Stimulated activated naive B cell treated with anti-CD40 and anti-IgM and Interleukin-4, amounts not matched to agents 10 μg/mL and 1 μg/mL and 100 μg/mL, for 72 hours (primary cell): ENCODE measurements at regions not wholly inside any gene's neighbourhood (a gene's known extent, or its start where the extent isn't known, plus 50 kb on each side); places are given as distances from the start of the nearest gene placed in this dataset.

Experiments used
- ATAC-seq, 2 donors: fragments of 150-1000 bp; cut with Tn5 transposase; replicated peaks; 2 replicates each; pipeline ENCODE4 v1.10.0; 2021; ENCODE audit warnings: moderate library complexity in 1 of 2
- DNase-seq: peaks from one replicate; pipeline ENCODE4 v3.0.0; 2021
- H3K27ac Mint-ChIP-seq: one replicate; pipeline ENCODE4 v1.8.0; 2022; ENCODE audit warnings: mild to moderate bottlenecking, mixed read lengths
- H3K27me3 Mint-ChIP-seq, 2 donors: one replicate each; pipeline ENCODE4 v1.8.0; 2022; ENCODE audit warnings: mixed read lengths in 2 of 2
- H3K36me3 Mint-ChIP-seq, 2 donors: one replicate each; pipeline ENCODE4 v1.8.0; 2022; ENCODE audit warnings: mixed read lengths in 2 of 2, mild to moderate bottlenecking in 1 of 2
- H3K4me1 Mint-ChIP-seq, 2 donors: one replicate each; pipeline ENCODE4 v1.8.0; 2022; ENCODE audit warnings: mixed read lengths in 2 of 2, mild to moderate bottlenecking in 1 of 2
- H3K4me3 Mint-ChIP-seq, 2 donors: one replicate each; pipeline ENCODE4 v1.8.0; 2022; ENCODE audit warnings: mild to moderate bottlenecking in 2 of 2, mixed read lengths in 2 of 2, moderate library complexity in 1 of 2
- H3K9me3 Mint-ChIP-seq, 2 donors: one replicate each; pipeline ENCODE4 v1.8.0; 2022; ENCODE audit warnings: mixed read lengths in 2 of 2, mild to moderate bottlenecking in 1 of 2

- H3K27ac Mint-ChIP-seq: no peak overlapping the region
- DNase-seq (no peak), ATAC-seq (no peak)
- H3K27me3 Mint-ChIP-seq: peaks cover 23% of the 10 kb centered on the region in 2 donors
- H3K4me1 Mint-ChIP-seq: peaks cover 2 to 5% of the 10 kb centered on the region in 2 donors
- peaks cover 0 to 1% of the 10 kb centered on the region in 2 donors for H3K9me3 Mint-ChIP-seq
- H3K36me3 Mint-ChIP-seq: no peaks in the 10 kb centered on the region
- H3K4me3 Mint-ChIP-seq: no peak overlapping the region
Observed at GRCh38 chr10:113452146-113452845, 100.6 kb upstream of the HABP2 start.

DNA sequence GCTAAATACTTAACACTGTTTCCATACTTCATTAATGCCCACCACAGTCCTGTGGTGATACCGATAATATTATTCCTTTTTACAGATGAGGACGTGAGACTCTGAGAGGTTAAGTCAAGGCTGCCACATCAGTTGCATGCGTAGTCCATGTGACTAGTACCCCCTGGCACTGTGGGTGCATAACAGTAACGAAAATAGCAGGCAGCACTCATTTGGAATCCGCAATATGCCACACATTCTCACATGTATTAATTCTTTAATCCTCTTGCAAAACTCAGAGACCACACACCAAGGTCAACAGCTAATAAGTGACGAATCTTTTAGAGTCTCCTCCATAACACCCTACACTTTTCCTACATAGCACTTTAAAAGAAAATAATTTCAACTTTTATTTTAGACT, 99.5 kb upstream of the HABP2 start:
- no peak for DNase-seq

DNA sequence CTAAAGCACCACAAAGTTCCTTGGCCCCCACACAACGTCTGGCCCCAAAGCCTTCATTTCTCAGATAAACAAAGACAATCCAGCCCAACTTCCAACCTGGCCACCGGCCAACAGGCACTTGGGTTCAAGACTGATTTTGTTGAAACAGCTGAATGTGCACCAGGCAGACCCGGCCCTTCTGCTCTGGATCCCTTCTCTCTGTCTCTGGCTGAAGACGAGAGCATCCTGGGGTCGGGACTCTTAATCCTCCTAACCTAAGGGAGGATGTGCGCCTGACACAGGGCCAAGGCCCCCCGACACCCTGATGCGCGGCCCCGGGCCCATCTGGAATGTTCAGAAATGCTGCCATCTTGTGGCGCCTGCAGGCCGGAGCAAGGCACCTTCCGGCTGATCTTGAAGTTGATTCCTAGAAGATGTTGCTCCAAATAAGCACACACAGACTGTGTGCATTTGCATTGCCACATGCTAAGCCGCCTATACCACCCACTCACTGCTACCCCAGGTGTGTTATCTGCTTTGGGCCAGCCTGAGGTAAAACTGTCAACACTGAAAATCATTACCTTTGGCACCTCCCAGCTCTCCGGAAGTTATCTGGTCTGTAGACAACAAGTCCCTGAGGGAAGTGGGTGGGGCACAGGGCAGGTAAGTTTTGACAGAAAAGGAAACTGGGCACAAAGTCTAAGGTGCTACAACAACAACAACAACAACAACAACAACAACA, 98.4 kb upstream of the HABP2 start:
- H3K27me3 Mint-ChIP-seq: peaks cover 14 to 24% of the 10 kb centered on the region in 2 donors

More for the DNA sequence above, 99.5 kb upstream of the HABP2 start:
- Mint-ChIP-seq H3K4me1 (peaks cover 2 to 5% of the 10 kb centered on the region in 2 donors), H3K27me3 (peaks cover 20 to 22% of the 10 kb centered on the region in 2 donors), H3K4me3 (no peak overlapping the region), H3K27ac (no peak overlapping the region), H3K9me3 (peaks cover 0 to 3% of the 10 kb centered on the region in 2 donors), H3K36me3 (no peaks in the 10 kb centered on the region)
- no peak for ATAC-seq

GRCh38 chr10:113455947-113456346, 96.9 kb upstream of the HABP2 start:
- Mint-ChIP-seq H3K27me3 (peaks cover 10 to 24% of the 10 kb centered on the region in 2 donors), H3K4me1 (peaks cover 2 to 5% of the 10 kb centered on the region in 2 donors), H3K27ac (no peak overlapping the region), H3K4me3 (no peak overlapping the region), H3K9me3 (peaks cover 0 to 3% of the 10 kb centered on the region in 2 donors), H3K36me3 (no peaks in the 10 kb centered on the region)
- DNase-seq: no peak
- no peak for ATAC-seq

More for the DNA sequence above, 98.4 kb upstream of the HABP2 start:
- Mint-ChIP-seq H3K4me3 (no peak overlapping the region), H3K9me3 (peaks cover 0 to 3% of the 10 kb centered on the region in 2 donors), H3K27ac (no peak overlapping the region), H3K36me3 (no peaks in the 10 kb centered on the region), H3K4me1 (peaks cover 2 to 5% of the 10 kb centered on the region in 2 donors)
- ATAC-seq (peak; percentile 41 to 54), DNase-seq (peak; percentile 1)

DNA sequence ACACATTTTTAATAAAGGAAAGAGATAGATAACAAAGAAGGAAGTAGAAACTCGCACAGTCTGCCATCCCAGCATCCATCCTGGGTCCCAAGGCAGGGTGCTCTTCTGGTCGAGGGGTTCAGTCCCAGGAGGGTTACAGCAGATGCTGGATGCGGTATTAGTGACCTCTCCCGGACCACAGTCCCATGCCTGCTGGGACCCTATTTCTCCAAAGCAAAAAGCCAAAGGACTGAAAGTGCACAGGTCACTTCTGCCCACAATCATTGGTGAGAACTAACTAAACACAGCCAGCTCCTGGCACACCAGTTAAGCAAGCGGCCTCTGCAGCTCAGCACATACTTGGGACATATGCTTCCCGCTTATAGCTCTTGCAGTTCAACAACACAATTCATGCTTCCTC, 96.1 kb upstream of the HABP2 start:
- Mint-ChIP-seq H3K4me3 (no peak overlapping the region), H3K27me3 (peaks cover 14 to 32% of the 10 kb centered on the region in 2 donors), H3K4me1 (peaks cover 2 to 5% of the 10 kb centered on the region in 2 donors), H3K9me3 (peaks cover 0 to 3% of the 10 kb centered on the region in 2 donors), H3K27ac (no peak overlapping the region), H3K36me3 (no peaks in the 10 kb centered on the region)
- DNase-seq (no peak), ATAC-seq (no peak)

- peaks cover 13 to 32% of the 10 kb centered on the region in 2 donors for H3K27me3 Mint-ChIP-seq
- no peaks in the 10 kb centered on the region for H3K36me3 Mint-ChIP-seq
- DNase-seq (no peak), ATAC-seq (no peak)
- peaks cover 0 to 3% of the 10 kb centered on the region in 2 donors for H3K9me3 Mint-ChIP-seq
- H3K27ac Mint-ChIP-seq: no peak overlapping the region
- H3K4me1 Mint-ChIP-seq: peaks cover 2 to 5% of the 10 kb centered on the region in 2 donors
- no peak overlapping the region for H3K4me3 Mint-ChIP-seq
Observed at GRCh38 chr10:113457408-113457807, 95.4 kb upstream of the HABP2 start.

- DNase-seq (no peak), ATAC-seq (no peak)
- Mint-ChIP-seq H3K4me3 (no peak overlapping the region), H3K4me1 (peaks cover 2 to 5% of the 10 kb centered on the region in 2 donors), H3K9me3 (peaks cover 0 to 3% of the 10 kb centered on the region in 2 donors), H3K27ac (no peak overlapping the region), H3K36me3 (no peaks in the 10 kb centered on the region), H3K27me3 (peaks cover 13 to 37% of the 10 kb centered on the region in 2 donors)
Observed at GRCh38 chr10:113458451-113458850, 94.4 kb upstream of the HABP2 start.

GRCh38 chr10:113458944-113459343, 93.9 kb upstream of the HABP2 start:
- Mint-ChIP-seq H3K36me3 (no peaks in the 10 kb centered on the region), H3K27me3 (peaks cover 16 to 37% of the 10 kb centered on the region in 2 donors), H3K9me3 (peaks cover 0 to 3% of the 10 kb centered on the region in 2 donors), H3K27ac (no peak overlapping the region), H3K4me1 (peaks cover 2 to 5% of the 10 kb centered on the region in 2 donors), H3K4me3 (no peak overlapping the region)
- DNase-seq: no peak
- no peak for ATAC-seq

DNA sequence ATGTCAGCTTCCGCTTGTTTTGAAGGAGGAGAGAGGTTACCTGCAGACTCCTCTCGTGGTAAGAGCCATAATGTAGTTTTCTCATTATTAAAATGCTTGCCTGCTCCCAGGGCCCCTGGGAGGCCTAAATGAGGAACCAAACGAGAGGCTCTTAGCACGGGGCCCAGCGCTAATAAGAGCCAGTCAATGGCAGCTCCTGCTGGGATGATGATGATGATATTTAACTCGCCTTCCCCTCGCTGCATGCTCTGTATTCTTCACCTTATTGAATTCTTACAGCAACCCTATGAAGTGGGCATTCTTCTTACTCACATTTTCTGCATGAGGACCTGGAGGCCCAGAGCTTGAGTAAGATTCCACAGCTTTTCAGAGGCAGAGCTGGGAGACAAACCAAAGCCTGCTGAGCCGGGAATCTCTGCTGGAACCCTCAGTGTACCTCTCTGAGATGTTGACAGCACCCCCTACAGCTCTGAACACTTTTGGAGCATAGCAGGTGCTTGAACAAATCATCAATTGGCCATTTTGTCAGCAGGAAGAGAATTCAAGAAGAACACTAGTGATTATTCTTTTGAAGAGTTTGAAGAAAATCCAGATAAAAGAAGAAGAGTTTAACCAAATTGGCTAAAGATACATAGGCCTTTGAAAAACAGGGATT, 93.1 kb upstream of the HABP2 start:
- H3K4me3 Mint-ChIP-seq: no peak overlapping the region
- no peak for ATAC-seq
- H3K4me1 Mint-ChIP-seq: no peaks in the 10 kb centered on the region
- H3K9me3 Mint-ChIP-seq: peaks cover 0 to 3% of the 10 kb centered on the region in 2 donors
- no peak for DNase-seq
- H3K27me3 Mint-ChIP-seq: peaks cover 12 to 36% of the 10 kb centered on the region in 2 donors
- no peaks in the 10 kb centered on the region for H3K36me3 Mint-ChIP-seq
- H3K27ac Mint-ChIP-seq: no peak overlapping the region

GRCh38 chr10:113463083-113463482, 89.8 kb upstream of the HABP2 start:
- H3K27me3 Mint-ChIP-seq: peaks cover 14 to 36% of the 10 kb centered on the region in 2 donors
- H3K4me3 Mint-ChIP-seq: no peak overlapping the region
- ATAC-seq (no peak), DNase-seq (no peak)
- no peaks in the 10 kb centered on the region for H3K4me1 Mint-ChIP-seq
- H3K36me3 Mint-ChIP-seq: no peaks in the 10 kb centered on the region
- no peak overlapping the region for H3K27ac Mint-ChIP-seq
- H3K9me3 Mint-ChIP-seq: no peaks in the 10 kb centered on the region

- no peaks in the 10 kb centered on the region for H3K36me3 Mint-ChIP-seq
- H3K4me3 Mint-ChIP-seq: no peak overlapping the region
- DNase-seq: no peak
- H3K4me1 Mint-ChIP-seq: no peaks in the 10 kb centered on the region
- no peak overlapping the region for H3K27ac Mint-ChIP-seq
- no peak for ATAC-seq
- H3K9me3 Mint-ChIP-seq: no peaks in the 10 kb centered on the region
- peaks cover 14 to 31% of the 10 kb centered on the region in 2 donors for H3K27me3 Mint-ChIP-seq
Observed at GRCh38 chr10:113463777-113464176, 89.1 kb upstream of the HABP2 start.

GRCh38 chr10:113469796-113470195, 83.1 kb upstream of the HABP2 start:
- H3K4me3 Mint-ChIP-seq: no peak overlapping the region
- H3K27ac Mint-ChIP-seq: no peak overlapping the region
- H3K27me3 Mint-ChIP-seq: peaks cover 0 to 7% of the 10 kb centered on the region in 2 donors
- no peaks in the 10 kb centered on the region for H3K4me1 Mint-ChIP-seq
- peaks cover 3 to 5% of the 10 kb centered on the region in 2 donors for H3K9me3 Mint-ChIP-seq
- DNase-seq: no peak
- ATAC-seq: no peak
- H3K36me3 Mint-ChIP-seq: no peaks in the 10 kb centered on the region

DNA sequence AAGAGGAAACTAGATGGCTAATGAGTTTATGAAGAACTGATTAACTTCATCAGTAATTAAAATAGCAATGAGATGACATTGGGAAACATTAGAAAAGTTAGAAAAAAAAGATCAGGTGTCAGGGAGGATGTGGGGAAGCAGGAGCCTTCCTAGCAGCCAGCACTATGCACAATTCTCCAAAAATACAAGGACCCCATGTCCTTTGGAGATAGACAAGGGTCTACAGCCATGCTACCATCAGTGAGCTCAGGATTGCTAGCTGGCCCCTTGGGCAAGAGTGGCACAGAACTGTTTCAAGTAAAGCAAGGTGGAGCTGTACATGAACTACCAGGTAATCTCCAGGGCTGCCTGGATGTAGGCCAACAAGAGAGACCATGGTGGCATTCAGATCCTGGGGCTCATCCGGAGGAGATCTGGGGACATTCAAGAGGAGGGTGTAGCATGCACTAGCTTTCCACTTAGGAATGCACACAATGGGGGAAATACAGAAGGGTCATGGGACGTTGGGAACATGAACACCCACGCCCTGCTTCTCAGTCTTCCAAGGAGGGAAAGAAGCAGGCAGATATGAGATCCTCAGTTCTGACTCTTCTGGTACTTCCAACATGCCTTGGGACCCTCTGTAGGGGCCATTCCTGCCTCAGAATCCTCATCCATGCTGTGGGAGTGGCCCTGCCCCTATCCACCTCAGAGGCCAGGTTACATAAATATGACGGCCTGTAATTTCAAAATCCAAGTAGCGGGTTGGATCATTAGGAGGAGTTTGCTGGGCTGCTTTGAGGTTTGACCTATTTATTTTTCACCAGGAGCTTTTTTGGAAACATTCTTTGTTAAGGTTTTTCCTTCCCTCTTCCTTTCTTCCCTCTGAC, 82.2 kb upstream of the HABP2 start:
- no peak overlapping the region for H3K4me3 Mint-ChIP-seq
- peaks cover 3 to 5% of the 10 kb centered on the region in 2 donors for H3K9me3 Mint-ChIP-seq
- H3K27me3 Mint-ChIP-seq: peaks cover 0 to 10% of the 10 kb centered on the region in 2 donors
- ATAC-seq (no peak), DNase-seq (no peak)
- H3K36me3 Mint-ChIP-seq: no peaks in the 10 kb centered on the region
- no peak overlapping the region for H3K27ac Mint-ChIP-seq
- H3K4me1 Mint-ChIP-seq: no peaks in the 10 kb centered on the region
